ENCODE measurements at regions not wholly inside any gene's neighbourhood (a gene's known extent, or its start where the extent isn't known, plus 50 kb on each side); places are given as distances from the start of the nearest gene placed in this dataset.

GRCh38 chr7:21377545-21377944 lies 50.3 kb upstream of the SP4 start:
- Histone ChIP-seq H3K9me3 (no peaks in the 10 kb centered on the region), H3K36me3 (no peaks in the 10 kb centered on the region), H3K4me1 (no peaks in the 10 kb centered on the region), H3K27ac (no peak overlapping the region), H3K27me3 (no peaks in the 10 kb centered on the region), H3K4me3 (no peak overlapping the region)
- no peak for TF ChIP-seq POLR2A (IDR thresholded peaks at IDR 0.05)
- TF ChIP-seq POLR2AphosphoS5 (IDR thresholded peaks at IDR 0.05), result no peak
- TF ChIP-seq CTCF (IDR thresholded peaks at IDR 0.05), result no peak
- TF ChIP-seq EP300 (IDR thresholded peaks at IDR 0.05), result no peak
- 69 to 96% methylated on average over 2 of the region's 2 CpGs for WGBS, 2 donors
- intact Hi-C loops (cut with DNase I), result no loop called here
- DNase-seq, result no peak

Small RNA genes in the stretch of these regions (small RNA-seq; reads per million reads assigned to genes)
- gene RN7SL542P, result 0 reads per million in 3 donors

All from sigmoid colon (tissue), 6 donors.